A673 (cell line): ENCODE measurements at regions not wholly inside any gene's neighbourhood (a gene's known extent, or its start where the extent isn't known, plus 50 kb on each side); places are given as distances from the start of the nearest gene placed in this dataset.

Source experiments
- EZH2 ChIP-seq: fragments of 200-600 bp; sonication (generic); IDR thresholded peaks from 2 replicates; pipeline ENCODE4 v1.6.1; 2017; ENCODE audit warnings: borderline replicate concordance, low read depth, mild to moderate bottlenecking, mixed read lengths, antibody characterized with exemption, low read length; ENCODE audit not compliant: poor library complexity, severe bottlenecking
- TF ChIP-seq, protein P1 (sequence below): fragments of 300-800, 200-600 bp; sonication (generic); conservative IDR thresholded peaks from 2 replicates; pipeline ENCODE4 v1.5.1; 2017; ENCODE audit warnings: low read depth, mild to moderate bottlenecking, antibody characterized with exemption, low read length, moderate library complexity, mixed read lengths

DNA sequence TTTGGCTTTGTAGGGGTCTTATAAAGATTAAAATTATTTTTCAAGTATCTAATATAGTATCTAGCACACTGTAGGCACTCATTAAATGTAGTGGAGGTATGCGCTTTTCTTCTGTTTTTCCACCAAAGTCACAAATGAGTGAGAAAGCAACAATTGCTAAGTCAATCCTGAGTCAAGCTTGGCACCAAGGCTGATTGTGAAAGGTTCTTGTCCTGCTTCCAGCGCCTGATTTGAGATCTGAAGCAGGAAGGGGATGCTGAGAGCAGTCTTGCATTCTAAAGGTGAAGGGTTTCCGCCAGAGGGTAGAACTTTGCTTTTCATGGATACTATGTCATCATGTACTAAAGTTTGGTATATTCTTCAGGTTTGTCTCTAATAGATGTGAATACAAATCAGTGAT, 64.9 kb upstream of the DAAM1 start:
- TF ChIP-seq, protein P1, sequence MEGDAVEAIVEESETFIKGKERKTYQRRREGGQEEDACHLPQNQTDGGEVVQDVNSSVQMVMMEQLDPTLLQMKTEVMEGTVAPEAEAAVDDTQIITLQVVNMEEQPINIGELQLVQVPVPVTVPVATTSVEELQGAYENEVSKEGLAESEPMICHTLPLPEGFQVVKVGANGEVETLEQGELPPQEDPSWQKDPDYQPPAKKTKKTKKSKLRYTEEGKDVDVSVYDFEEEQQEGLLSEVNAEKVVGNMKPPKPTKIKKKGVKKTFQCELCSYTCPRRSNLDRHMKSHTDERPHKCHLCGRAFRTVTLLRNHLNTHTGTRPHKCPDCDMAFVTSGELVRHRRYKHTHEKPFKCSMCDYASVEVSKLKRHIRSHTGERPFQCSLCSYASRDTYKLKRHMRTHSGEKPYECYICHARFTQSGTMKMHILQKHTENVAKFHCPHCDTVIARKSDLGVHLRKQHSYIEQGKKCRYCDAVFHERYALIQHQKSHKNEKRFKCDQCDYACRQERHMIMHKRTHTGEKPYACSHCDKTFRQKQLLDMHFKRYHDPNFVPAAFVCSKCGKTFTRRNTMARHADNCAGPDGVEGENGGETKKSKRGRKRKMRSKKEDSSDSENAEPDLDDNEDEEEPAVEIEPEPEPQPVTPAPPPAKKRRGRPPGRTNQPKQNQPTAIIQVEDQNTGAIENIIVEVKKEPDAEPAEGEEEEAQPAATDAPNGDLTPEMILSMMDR: no peak
- no peak for TF ChIP-seq EZH2
